ENCODE measurements at regions not wholly inside any gene's neighbourhood (a gene's known extent, or its start where the extent isn't known, plus 50 kb on each side); places are given as distances from the start of the nearest gene placed in this dataset.
"Not testable (repeated sequence)": the region's sequence is repeated elsewhere in the genome, so short reads cannot be mapped to it uniquely, and the experiment has no call there.

GRCh38 chr12:94841904-94842610 lies 161.4 kb downstream of the NDUFA12 start:
- Histone ChIP-seq H3K4me1 (no peaks in the 10 kb centered on the region), H3K9me3 (no peaks in the 10 kb centered on the region), H3K36me3 (no peaks in the 10 kb centered on the region), H3K27me3 (no peaks in the 10 kb centered on the region), H3K27ac (no peak overlapping the region), H3K4me3 (no peak overlapping the region)
- intact Hi-C loops (cut with DNase I; ENCODE audit: low total_unique reads) = no loop called here
- ATAC-seq = no peak
- TF ChIP-seq POLR2A (IDR thresholded peaks at IDR 0.05) (no peak), CTCF (IDR thresholded peaks at IDR 0.05 in 4 of 5, conservative IDR thresholded peaks at IDR 0.05 in 1 of 5) (no peak)
- in situ Hi-C loops (cut with MboI; ENCODE audit: low sequenced_read_pairs in 4 of 4) = no loop called here
- no peak for DNase-seq

- H3K27ac ChIP-seq = no peak overlapping the region
- TF ChIP-seq POLR2A (IDR thresholded peaks at IDR 0.05) = no peak
- no peak for TF ChIP-seq CTCF (IDR thresholded peaks at IDR 0.05 in 4 of 5, conservative IDR thresholded peaks at IDR 0.05 in 1 of 5)
- H3K36me3 ChIP-seq = no peaks in the 10 kb centered on the region
- H3K9me3 ChIP-seq = no peaks in the 10 kb centered on the region
- ATAC-seq (no peak), DNase-seq (no peak)
- no peaks in the 10 kb centered on the region for H3K27me3 ChIP-seq
- H3K4me3 ChIP-seq = no peak overlapping the region
- no peaks in the 10 kb centered on the region for H3K4me1 ChIP-seq
- intact Hi-C loops (cut with DNase I; ENCODE audit: low total_unique reads) = no loop called here
- in situ Hi-C loops (cut with MboI; ENCODE audit: low sequenced_read_pairs in 4 of 4) = no loop called here
Measured at GRCh38 chr12:94841177-94841576, 162.3 kb downstream of the NDUFA12 start.

DNA sequence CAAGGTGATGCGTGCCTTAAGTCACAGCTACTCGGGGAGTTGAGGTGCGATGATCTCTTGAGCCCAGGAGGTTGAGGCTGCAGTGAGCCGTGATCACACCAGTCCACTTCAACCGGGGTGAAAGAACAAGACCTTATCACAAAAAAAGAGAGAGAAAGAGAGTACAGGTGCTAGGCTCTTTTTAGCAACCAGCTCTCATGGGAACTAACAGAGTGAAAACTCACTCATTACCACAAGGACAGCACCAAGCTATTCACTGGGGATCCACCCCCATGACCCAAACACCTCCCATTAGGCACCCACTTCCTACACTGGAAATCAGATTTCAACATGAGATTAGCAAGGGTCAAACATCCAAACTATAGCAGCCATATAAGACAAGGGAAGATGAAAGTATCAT lies 164.2 kb downstream of the NDUFA12 start:
- ATAC-seq = no peak
- Histone ChIP-seq H3K9me3 (no peaks in the 10 kb centered on the region), H3K4me1 (no peaks in the 10 kb centered on the region), H3K36me3 (no peaks in the 10 kb centered on the region), H3K4me3 (no peak overlapping the region), H3K27me3 (no peaks in the 10 kb centered on the region), H3K27ac (no peak overlapping the region)
- intact Hi-C loops (cut with DNase I; ENCODE audit: low total_unique reads) = no loop called here
- in situ Hi-C loops (cut with MboI; ENCODE audit: low sequenced_read_pairs in 4 of 4) = no loop called here
- no peak for TF ChIP-seq POLR2A (IDR thresholded peaks at IDR 0.05)
- TF ChIP-seq CTCF (IDR thresholded peaks at IDR 0.05 in 4 of 5, conservative IDR thresholded peaks at IDR 0.05 in 1 of 5) = no peak
- DNase-seq = no peak

DNA sequence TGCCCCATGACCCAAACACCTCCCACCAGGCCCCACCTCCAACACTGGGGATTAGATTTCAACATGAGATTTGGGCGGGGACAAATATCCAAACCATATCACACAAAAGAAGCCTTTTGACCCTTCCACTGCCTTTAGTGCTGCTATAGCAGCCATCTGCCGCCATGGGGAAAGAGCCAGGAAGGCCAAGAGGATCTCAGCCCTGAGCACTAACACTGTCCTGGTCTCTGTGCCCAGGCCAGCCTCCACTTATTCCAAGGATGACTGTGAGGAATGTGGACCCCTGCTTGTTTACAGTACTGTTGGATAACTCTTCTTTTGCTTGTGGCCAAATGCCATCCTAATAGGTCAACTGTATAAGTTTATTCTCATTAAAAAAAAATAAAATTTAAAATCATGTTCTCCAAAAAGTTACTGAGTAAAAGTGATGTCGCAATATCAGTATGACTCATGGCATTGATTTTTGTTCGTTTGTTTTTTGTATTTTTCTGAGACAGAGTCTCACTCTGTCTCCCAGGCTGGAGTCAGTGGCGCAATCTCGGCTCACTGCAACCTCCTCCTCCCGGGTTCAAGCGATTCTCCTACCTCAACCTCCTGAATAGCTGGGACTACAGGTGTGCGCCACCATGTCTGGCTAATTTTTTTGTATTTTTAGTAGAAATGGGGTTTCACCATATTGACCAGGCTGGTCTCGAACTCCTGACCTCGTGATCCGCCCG lies 166.4 kb downstream of the NDUFA12 start:
- H3K4me3 ChIP-seq; DNase-seq; H3K27me3 ChIP-seq; H3K27ac ChIP-seq; in situ Hi-C loops (cut with MboI; ENCODE audit: low sequenced_read_pairs in 4 of 4); intact Hi-C loops (cut with DNase I; ENCODE audit: low total_unique reads); H3K4me1 ChIP-seq; ATAC-seq; H3K9me3 ChIP-seq; H3K36me3 ChIP-seq: not testable (repeated sequence)

- no peaks in the 10 kb centered on the region for H3K27me3 ChIP-seq
- no peak for ATAC-seq
- H3K4me3 ChIP-seq = no peak overlapping the region
- in situ Hi-C loops (cut with MboI; ENCODE audit: low sequenced_read_pairs in 4 of 4) (no loop called here), intact Hi-C loops (cut with DNase I; ENCODE audit: low total_unique reads) (no loop called here)
- H3K36me3 ChIP-seq = no peaks in the 10 kb centered on the region
- TF ChIP-seq POLR2A (IDR thresholded peaks at IDR 0.05) (no peak), CTCF (IDR thresholded peaks at IDR 0.05 in 4 of 5, conservative IDR thresholded peaks at IDR 0.05 in 1 of 5) (no peak)
- no peaks in the 10 kb centered on the region for H3K9me3 ChIP-seq
- H3K4me1 ChIP-seq = peaks cover 0 to 5% of the 10 kb centered on the region in 2 donors
- no peak overlapping the region for H3K27ac ChIP-seq
- DNase-seq = no peak
Measured at GRCh38 chr12:94834036-94834625, 169.4 kb downstream of the NDUFA12 start.

All from gastrocnemius medialis (tissue), 4 donors.